ENCODE measurements at regions not wholly inside any gene's neighbourhood (a gene's known extent, or its start where the extent isn't known, plus 50 kb on each side); places are given as distances from the start of the nearest gene placed in this dataset.

DNA sequence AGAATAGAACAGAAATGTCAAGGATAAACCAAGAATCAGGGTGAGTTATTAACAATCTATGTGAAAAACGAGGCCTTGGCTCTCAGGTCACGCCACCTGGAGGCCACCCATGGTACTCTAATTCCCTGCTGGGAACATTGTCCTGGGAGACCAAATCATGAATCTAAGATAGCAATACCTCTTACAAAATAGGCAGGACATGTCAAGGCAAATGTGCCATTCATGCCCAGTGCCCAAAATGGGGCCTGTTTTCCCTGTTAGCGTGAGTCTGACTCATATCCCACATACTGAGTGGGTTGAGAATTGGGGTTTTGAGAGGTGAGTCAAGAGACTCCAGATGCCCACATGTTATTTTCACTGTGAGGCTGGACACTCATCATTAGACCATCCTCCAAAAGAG lies 380.8 kb downstream of the HHIPL2 start (continued):
- TF ChIP-seq ZBTB33 (IDR thresholded peaks at IDR 0.05; ENCODE audit: extremely low read depth, insufficient replicate concordance, low read length): no peak
- TF ChIP-seq EZH2phosphoT487 (IDR thresholded peaks at IDR 0.05; ENCODE audit: borderline replicate concordance): no peak
- peak; percentile 63 for TF ChIP-seq RAD21 (IDR thresholded peaks at IDR 0.05; ENCODE audit: low read depth)
- no peak for TF ChIP-seq POLR2AphosphoS5 (IDR thresholded peaks at IDR 0.05; ENCODE audit: low read depth, low read length)
- no peak for TF ChIP-seq SIN3A (IDR thresholded peaks at IDR 0.05; ENCODE audit: low read depth)
- no peak for TF ChIP-seq TCF7L2 (IDR thresholded peaks at IDR 0.05; ENCODE audit: borderline replicate concordance, extremely low read depth, insufficient read depth, insufficient read length)
- 0 out of 2 replicates have a peak, but pooled peaks have one; percentile 38 for TF ChIP-seq CBX3 (IDR thresholded peaks at IDR 0.05; ENCODE audit: low read depth)
- TF ChIP-seq ZNF274 (IDR thresholded peaks at IDR 0.05; ENCODE audit: low read depth, low read length): no peak

DNA sequence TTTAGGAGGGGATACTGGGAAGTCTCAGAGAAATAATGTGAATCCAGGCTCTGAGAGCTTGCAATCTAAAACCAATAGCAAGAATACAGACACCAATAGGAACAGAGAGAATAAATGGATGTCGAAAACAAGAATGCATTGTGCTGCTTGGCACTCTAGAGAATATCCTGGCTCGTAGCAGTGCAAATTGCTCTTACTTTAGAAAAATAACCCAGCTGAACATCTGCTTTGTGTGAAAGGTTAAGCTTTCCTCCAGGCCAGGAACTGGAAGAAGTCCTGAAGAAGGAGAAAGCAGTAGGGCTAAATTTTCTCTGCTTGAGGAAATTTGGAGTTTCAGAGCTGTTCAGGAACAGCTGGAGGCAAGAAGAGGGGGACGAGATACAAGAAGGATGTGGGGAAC lies 382.3 kb downstream of the HHIPL2 start:
- Histone ChIP-seq H3K9me3 (ENCODE audit: control insufficient read depth in 1 of 2, insufficient read depth in 1 of 2, low read depth in 1 of 2, low read length in 2 of 2) (no peaks in the 10 kb centered on the region), H3K27me3 (ENCODE audit: insufficient read depth, low read length) (no peaks in the 10 kb centered on the region), H4K20me1 (ENCODE audit: insufficient read depth) (no peaks in the 10 kb centered on the region), H3K4me3 (replicated peaks in 1 of 2; ENCODE audit: low read depth in 1 of 2, low read length in 2 of 2) (no peak overlapping the region), H3K27ac (ENCODE audit: low read depth, low read length) (no peak overlapping the region), H3K79me2 (ENCODE audit: insufficient read depth, low read length) (no peaks in the 10 kb centered on the region), H3K4me2 (ENCODE audit: low read length) (no peak overlapping the region), H3K9me2 (ENCODE audit: insufficient read depth) (no peaks in the 10 kb centered on the region), H3K9ac (ENCODE audit: low read length) (no peak overlapping the region), H3K4me1 (ENCODE audit: control insufficient read depth in 1 of 2, insufficient read depth in 2 of 2, low read length in 2 of 2) (0 out of 4 replicates have a peak, but pooled peaks cover 0 to 3% of the 10 kb centered on the region in 2 experiments), H2AFZ (ENCODE audit: low read depth, low read length, poor library complexity, severe bottlenecking) (no peak overlapping the region), H3K36me3 (ENCODE audit: control insufficient read depth in 1 of 2, insufficient read depth in 2 of 2, low read length in 2 of 2) (no peaks in the 10 kb centered on the region)
- no peak for ATAC-seq
- TF ChIP-seq ZNF274 (IDR thresholded peaks at IDR 0.05; ENCODE audit: low read depth, low read length): no peak
- TF ChIP-seq POLR2AphosphoS5 (IDR thresholded peaks at IDR 0.05; ENCODE audit: low read depth, low read length): no peak
- no peak for TF ChIP-seq POLR2A (IDR thresholded peaks at IDR 0.05; ENCODE audit: borderline replicate concordance, extremely low read depth, insufficient read depth, insufficient read length)
- no peak for TF ChIP-seq CEBPB (IDR thresholded peaks at IDR 0.05; ENCODE audit: low read depth)
- no peak for TF ChIP-seq EZH2phosphoT487 (IDR thresholded peaks at IDR 0.05; ENCODE audit: borderline replicate concordance)
- TF ChIP-seq ZBTB33 (IDR thresholded peaks at IDR 0.05; ENCODE audit: extremely low read depth, insufficient replicate concordance, low read length): no peak
- TF ChIP-seq, protein P1, sequence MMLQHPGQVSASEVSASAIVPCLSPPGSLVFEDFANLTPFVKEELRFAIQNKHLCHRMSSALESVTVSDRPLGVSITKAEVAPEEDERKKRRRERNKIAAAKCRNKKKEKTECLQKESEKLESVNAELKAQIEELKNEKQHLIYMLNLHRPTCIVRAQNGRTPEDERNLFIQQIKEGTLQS (IDR thresholded peaks at IDR 0.05): no peak
- TF ChIP-seq JUND (IDR thresholded peaks at IDR 0.05): no peak
- no peak for TF ChIP-seq ELF1 (IDR thresholded peaks at IDR 0.05; ENCODE audit: borderline replicate concordance, low read depth)
- no peak for TF ChIP-seq EZH2 (IDR thresholded peaks at IDR 0.05)
- TF ChIP-seq SRF (IDR thresholded peaks at IDR 0.05; ENCODE audit: low read depth): no peak
- RAD21 ChIA-PET (ENCODE audit: low non-redundant PET in 1 of 2, low total read pairs in 2 of 2, uncharacterized antibody in 2 of 2, unreplicated experiment in 2 of 2): no interaction called here
- intact Hi-C loops (cut with micrococcal nuclease): loop anchor here (10.0 kb wide), 1 partner anchor 1291 kb away; the partner anchor contains the start of gene HLX
- CTCF ChIA-PET: no interaction called here
- POLR2A ChIA-PET: no interaction called here
- DNase-seq (ENCODE audit: low read depth, low spot score): no peak
- no TSS peak for BruUV-seq (replicated peaks)

Data from HCT116 (cell line).